GM18907 (cell line): ENCODE measurements at regions not wholly inside any gene's neighbourhood (a gene's known extent, or its start where the extent isn't known, plus 50 kb on each side); places are given as distances from the start of the nearest gene placed in this dataset.

Source experiments
- ATAC-seq: cut with Tn5 transposase; IDR thresholded peaks from one replicate; pipeline ENCODE4 v1.9.1; 2021; ENCODE audit warnings: mild to moderate bottlenecking, moderate library complexity; ENCODE audit not compliant: unreplicated experiment

GRCh38 chr1:73662526-73662925, 535.5 kb downstream of the LRRIQ3 start:
- ATAC-seq: no peak

GRCh38 chr1:73659136-73659535, 538.8 kb downstream of the LRRIQ3 start:
- ATAC-seq: no peak

- ATAC-seq: no peak
Measured at GRCh38 chr1:73654714-73655113, 543.3 kb downstream of the LRRIQ3 start.

GRCh38 chr1:73644198-73644597, 553.8 kb downstream of the LRRIQ3 start:
- ATAC-seq: no peak

- ATAC-seq: no peak
Measured at GRCh38 chr1:73639494-73639893, 558.5 kb downstream of the LRRIQ3 start.

GRCh38 chr1:73637264-73637663, 560.7 kb downstream of the LRRIQ3 start:
- ATAC-seq: no peak

GRCh38 chr1:73635021-73635420, 563.0 kb downstream of the LRRIQ3 start:
- ATAC-seq: no peak

GRCh38 chr1:73627723-73628122, 570.3 kb downstream of the LRRIQ3 start:
- ATAC-seq: no peak

- no peak for ATAC-seq
Measured at GRCh38 chr1:73626326-73626725, 571.6 kb downstream of the LRRIQ3 start.

- ATAC-seq: no peak
Measured at GRCh38 chr1:73623946-73624345, 574.0 kb downstream of the LRRIQ3 start.

- no peak for ATAC-seq
Measured at GRCh38 chr1:73617145-73617544, 580.8 kb downstream of the LRRIQ3 start.

- ATAC-seq: no peak
Measured at GRCh38 chr1:73611681-73612080, 586.3 kb downstream of the LRRIQ3 start.

- ATAC-seq: no peak
Measured at GRCh38 chr1:73604739-73605138, 593.2 kb downstream of the LRRIQ3 start.

GRCh38 chr1:73604211-73604610, 593.8 kb downstream of the LRRIQ3 start:
- ATAC-seq: no peak

- ATAC-seq: no peak
Measured at GRCh38 chr1:73593804-73594203, 604.2 kb downstream of the LRRIQ3 start.

GRCh38 chr1:73593364-73593763, 604.6 kb downstream of the LRRIQ3 start:
- ATAC-seq: no peak

GRCh38 chr1:73587080-73587479, 610.9 kb downstream of the LRRIQ3 start:
- no peak for ATAC-seq

GRCh38 chr1:73577206-73577605, 620.8 kb downstream of the LRRIQ3 start:
- ATAC-seq: no peak

- ATAC-seq: no peak
Measured at GRCh38 chr1:73576083-73576482, 621.9 kb downstream of the LRRIQ3 start.

- no peak for ATAC-seq
Measured at GRCh38 chr1:73564294-73564693, 633.7 kb downstream of the LRRIQ3 start.

- ATAC-seq: no peak
Measured at GRCh38 chr1:73556270-73556669, 641.7 kb downstream of the LRRIQ3 start.

GRCh38 chr1:73537400-73537799, 660.6 kb downstream of the LRRIQ3 start:
- no peak for ATAC-seq

- no peak for ATAC-seq
Measured at GRCh38 chr1:73517603-73518191, 680.3 kb downstream of the LRRIQ3 start.
